GM04503 (cell line): ENCODE measurements at regions not wholly inside any gene's neighbourhood (a gene's known extent, or its start where the extent isn't known, plus 50 kb on each side); places are given as distances from the start of the nearest gene placed in this dataset.

ENCODE experiments used
- DNase-seq: peaks from one replicate; pipeline ENCODE4 v3.0.0-alpha.2; 2012; ENCODE audit warnings: low read depth

DNA sequence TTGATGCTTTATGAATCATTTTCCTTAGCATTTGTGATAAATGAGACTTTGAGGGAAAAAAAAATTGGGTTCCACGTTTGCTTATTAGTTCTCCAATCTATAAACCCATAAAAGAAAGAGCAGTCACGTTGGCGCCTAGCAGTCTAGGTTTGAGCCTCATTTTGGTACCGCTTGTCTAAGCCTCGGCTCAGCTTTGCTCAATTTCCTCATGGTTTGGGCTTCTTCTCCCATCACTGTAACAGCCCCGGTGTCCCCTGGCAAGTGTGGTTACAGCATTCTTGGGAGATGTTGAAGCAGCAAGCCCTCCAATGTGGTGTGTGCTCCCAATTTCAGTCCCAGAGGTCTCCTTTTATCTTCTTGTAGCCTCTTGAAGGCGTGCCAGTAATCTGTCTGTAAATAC, 578.4 kb downstream of the CDK5RAP2 start:
- DNase-seq: no peak

DNA sequence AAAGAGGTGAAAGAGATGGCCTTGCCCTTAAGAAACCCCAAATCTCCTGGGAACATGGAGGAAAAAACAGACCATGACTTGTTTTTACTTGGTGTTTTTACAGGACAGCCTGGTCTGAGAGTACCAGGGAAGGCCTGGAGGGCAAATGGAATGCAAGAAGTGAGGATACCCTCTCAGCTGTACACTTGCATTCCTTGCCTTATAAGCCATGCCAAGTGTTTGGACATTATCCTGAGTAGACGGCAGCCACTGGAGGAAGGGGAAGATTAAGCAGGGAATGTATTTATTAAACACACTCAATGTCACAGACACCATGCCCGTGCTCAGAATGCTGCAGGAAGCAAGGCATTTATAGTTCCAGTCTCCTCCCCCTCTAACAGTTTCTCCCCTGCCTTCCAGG, 581.4 kb downstream of the CDK5RAP2 start:
- DNase-seq: no peak

DNA sequence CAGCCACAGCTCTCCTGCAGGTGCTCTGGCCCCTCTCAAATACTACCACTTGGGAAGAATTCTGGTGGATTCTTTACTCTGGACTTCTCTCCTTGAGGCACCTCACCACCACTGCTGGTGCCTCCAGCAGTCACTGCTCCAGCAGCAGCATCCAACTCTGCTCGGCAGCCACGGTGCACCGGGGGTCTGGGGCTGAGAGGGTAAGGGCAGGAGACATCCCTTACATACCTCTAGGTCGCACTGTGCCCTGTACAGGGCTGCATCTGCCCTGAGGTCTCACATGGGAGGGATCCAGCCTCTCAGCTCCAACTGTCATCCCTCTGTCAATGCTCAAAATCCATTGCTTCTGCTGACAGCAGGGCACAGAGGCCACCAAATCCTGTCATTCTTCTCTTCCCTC, 588.2 kb downstream of the CDK5RAP2 start:
- no peak for DNase-seq

DNA sequence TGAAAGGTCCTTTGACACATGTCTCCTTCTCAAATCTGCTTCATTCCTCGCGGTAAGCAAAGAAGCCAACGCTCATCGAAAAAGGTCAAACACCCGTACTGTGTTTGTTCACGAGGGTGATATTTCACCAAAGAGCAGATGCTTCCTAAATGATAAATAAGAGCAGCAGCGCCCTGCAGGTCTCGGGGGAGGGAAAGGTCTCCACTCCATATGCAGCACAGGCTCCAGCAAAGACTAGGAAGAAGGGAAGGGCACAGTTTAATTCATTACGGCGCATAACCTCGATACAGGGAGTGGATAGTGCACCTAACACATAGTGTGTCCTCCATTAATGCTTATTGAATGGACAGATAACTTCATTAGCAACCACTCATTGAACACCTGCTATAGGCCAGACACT, 593.3 kb downstream of the CDK5RAP2 start:
- no peak for DNase-seq

DNA sequence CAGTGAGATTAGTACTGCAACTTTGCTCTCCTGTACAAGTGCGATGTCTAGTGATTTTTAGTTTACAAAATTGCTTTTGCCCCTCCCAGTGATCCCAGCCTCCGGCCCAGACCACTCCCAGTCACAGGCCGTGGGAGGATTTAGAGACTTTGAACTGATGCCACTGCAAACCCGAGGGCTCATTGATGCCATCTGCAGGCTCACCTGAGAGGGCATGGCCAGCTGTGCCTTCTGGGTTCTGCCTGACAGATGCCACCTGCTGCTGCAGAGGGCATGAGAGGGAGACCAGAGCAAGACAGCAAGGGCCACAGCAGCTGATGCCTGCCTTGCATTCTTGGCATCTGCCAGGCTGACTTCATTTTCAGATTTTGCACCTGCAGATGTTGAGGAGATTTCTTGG, 593.8 kb downstream of the CDK5RAP2 start:
- DNase-seq: no peak

DNA sequence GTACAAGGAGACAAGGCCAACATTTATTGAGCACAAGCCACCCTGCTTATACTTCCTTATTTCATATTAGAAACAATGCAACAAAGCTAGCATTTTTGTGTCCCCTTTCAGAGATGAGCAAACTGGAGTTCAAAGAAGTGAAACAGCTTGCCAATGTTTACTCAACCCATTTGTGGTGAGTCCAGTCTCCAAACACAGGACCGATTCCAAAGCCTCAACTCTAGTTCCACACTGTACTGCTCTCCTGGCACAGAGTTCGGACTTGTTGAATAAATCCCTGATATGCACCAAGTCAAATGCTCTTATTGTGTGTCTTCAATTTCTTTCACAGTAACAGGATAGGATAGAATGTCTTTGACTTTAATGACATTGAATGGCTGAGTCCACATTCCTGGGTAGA, 604.8 kb upstream of the BRINP1 start:
- no peak for DNase-seq

DNA sequence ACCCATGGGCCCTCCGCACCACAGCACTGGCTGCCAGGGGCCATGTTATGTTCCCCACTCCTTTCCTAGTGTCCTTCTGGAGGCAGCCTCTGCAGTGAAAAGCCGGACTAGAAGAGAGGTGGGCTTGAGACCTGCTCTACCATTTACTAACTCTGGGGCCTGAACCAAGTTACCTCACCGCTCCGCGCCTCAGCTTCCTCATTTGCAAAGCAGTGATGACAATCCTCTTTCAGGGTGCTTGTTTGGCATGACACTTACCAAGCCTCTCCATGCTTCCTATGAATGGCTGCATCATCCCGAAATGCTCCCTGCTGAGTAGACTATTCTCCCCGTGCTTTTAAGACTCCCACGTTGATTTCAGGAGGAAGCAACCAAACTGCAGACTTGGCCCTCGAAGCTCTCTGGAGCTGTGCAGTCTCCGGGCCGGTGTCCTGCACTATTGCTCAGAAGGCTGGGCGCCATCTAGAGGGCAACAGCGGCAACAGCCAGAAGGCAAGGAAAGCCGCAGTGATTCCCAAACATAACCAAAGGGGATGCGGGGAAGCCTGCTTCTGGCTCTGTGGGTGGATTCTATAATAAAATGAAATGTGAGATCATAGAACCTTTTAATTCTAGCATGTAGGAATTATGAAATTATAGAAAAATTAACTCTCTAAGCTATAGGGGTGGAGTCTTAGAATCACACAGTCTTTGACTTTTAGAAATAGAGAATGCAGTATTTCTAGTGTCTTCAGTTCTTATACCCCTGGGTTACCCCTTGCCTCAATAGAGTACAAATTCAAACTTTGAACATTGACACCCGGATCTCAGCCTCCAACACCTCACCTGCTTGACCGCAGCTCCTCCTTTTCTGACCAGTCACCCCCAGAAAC, 599.8 kb upstream of the BRINP1 start:
- peak; percentile 26 for DNase-seq

DNA sequence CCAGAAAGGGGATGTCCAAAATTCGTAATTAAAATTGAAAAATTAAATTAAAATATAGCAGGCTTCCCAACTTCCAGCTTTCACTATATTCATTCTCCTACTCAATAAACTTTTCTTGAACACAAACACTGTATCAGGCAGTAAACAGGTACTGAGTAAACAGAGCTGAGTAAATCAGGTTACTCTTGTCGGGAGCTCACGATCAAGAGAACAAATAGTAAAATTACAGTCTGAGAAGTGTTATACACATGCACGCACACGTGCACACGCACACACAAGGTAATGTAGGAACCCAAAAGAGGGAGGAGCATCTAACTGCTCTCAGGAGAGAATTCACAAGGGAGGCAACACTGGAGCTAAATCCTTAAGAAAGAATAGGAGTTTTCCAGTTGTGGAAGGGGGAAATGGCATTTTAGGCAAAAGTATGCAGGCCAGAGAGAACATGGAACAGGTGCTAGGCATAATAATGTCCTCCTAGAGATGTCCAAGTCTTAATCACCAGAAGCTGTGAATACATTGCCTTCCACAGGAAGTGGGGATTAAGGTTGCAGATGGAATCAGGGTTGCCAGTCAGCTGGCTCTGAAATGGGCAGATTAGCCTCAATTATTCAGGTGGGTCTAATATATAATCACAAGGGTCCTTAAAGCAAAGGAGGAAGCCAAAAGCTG, 598.8 kb upstream of the BRINP1 start:
- DNase-seq: no peak

DNA sequence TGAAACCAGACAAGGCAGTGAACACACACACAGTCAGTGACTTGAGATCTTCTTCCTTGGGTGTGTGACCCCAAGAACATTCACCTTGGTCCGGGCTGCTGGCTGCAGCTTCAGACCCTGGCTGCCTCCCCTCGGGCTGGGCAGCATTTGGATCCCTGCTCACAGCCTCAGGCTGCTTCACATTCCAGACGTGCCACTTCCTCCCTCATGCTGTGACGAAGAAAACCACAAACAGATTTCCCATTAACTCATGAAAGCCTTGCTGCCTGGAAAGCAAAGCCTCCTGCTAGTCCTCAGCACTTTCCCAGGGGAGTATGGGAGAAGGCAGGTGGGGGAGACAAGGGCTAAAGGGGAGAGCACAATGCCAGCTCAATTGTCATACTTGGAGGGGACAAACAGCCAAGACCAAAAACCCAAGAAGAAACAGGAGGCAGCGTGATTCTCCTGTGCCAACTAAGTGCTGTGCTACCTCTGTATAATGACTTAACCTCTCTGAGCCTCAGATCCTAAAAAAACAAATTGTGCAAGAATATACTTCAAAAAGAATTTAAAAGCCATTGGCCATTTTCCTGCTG, 594.6 kb upstream of the BRINP1 start:
- peak; percentile 93 for DNase-seq

DNA sequence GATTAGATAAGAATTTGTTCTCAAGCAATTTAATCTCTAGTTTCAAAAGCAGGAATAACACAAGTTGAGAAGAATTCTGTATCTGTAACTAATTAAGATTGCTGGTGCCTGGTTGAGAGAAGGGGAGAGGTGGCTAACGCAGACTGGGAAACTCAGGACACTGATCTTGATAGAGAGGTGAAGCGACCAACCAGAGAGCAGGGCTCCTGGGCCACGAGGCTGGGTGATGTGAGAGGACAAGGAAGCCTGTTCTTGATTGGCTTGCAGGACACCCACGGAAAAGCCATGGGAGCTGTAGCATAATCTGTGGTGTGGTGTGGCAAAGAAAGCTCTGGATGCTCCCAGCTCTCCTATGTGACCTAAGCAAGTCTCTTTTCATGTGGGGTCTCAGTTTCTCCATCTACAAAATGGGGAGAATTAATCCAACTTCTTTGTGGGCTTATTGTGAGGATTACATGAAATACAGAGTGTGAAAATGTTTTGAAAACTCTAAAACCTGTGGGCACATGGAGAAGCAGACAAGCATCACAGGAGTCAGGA, 594.1 kb upstream of the BRINP1 start:
- DNase-seq: peak; percentile 96

DNA sequence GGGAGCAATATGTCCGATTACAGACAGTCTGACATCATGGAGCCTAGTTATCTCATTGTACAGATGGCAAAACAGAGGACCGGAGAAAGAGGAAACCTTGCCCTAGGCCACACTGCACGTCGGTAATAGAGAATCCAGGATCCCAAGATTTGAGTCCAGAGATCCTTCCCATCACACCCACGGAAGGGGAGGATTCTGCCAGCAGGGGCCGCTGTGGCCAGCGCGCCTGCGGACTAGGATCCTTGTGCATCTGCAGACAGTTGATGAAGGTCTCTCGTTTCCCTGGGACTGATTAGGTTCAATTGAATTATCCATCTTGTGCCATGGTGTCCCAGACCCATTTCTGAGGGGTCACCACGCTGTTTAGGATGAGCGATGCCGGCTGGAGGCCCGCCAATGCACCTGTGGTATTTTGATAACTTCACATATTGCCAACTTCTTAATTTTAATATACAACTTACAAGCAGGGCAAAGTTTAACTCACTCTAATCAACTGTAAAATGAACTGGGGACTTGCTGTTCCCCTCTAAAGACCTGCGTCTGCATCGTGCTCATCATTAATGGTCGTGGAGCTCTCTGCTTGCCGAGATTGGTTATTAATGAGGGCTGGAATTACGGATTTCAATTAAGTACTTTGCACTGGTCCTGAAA, 592.7 kb upstream of the BRINP1 start:
- DNase-seq: no peak

DNA sequence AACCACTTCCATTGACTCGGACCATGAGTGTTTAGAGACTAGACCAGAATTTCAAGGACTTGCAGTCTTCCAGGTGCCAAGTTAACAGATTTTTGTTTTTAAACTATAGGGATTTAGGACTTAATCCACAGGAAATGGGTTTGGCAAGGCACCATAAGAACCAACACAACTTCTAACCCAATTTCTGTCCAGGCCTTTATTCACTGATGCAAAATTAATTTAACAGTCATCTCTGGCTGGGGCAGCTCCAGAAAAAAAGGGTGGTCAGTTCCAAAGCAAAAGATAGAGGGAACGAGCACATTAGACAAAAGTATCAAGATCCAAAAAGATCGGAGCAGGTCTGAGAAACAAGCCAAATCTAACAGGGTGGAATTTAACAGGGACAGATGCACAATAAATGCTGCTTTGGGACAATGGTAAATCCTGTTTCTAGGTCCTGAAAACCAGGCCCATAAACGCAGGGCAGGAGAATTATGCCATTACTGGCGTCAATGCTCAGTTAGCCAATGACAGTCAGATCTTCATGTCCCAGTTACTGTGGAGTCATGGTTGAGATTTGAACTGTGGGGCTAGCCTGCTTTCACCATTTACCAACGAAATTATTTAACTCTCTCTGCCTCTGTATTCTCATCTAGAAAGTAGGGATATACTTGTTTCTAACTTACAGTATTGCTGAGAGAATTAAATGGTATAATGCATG, 590.8 kb upstream of the BRINP1 start:
- DNase-seq: no peak

DNA sequence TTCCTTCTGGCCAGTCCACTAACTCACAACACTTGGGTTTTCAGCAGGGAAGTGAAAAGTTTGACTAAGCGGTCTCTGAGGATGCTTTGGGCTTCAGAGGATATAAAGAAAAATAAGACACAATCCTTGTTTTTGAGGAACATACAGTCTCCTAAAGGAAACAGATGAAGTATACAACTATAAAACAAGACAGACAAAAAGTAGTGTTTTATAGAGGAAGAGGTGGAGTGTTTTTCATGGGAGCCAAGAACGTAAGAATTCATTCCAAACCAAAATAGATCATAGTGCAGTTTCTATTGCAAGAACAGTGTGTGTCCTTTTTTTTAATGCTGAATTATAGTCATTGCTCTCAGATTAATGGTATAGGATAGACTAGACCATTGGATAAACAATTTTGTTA, 586.9 kb upstream of the BRINP1 start:
- no peak for DNase-seq

DNA sequence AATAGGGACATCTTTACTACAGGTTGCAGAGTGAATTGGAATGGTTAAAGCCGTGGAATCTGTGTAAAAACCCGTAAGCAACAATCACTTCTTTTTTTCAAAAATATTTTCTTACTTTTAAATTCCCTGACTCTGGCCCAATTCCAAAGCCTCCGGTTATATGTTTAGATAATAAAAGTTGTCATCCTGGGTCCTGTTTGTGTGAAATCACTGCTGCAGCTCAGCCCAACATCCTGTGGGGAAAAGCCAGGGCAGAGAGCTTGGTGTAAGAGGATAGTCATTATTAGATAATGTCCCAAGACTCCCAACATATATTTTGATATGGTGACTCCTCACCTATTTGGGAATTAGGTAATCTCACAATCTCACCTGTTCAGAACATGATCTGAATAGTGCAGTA, 586.0 kb upstream of the BRINP1 start:
- DNase-seq: no peak

DNA sequence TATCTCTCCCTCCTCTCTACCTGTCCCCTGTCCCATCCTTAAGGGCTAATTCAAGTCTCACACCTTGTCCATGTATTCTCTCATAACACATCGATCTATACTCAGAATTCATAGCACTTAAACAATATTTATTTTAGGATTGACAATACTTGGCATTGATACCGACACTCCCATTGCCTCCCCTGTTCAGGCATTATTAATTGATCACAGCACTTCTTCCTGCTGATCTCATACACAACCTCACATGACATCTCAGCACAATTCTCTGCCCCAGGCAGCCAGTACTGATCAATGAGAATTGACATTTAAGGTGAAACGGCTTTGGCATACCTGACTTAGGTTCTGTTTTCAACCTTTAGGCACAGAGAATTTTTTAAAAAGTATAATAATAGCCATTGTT, 582.4 kb upstream of the BRINP1 start:
- DNase-seq: no peak

DNA sequence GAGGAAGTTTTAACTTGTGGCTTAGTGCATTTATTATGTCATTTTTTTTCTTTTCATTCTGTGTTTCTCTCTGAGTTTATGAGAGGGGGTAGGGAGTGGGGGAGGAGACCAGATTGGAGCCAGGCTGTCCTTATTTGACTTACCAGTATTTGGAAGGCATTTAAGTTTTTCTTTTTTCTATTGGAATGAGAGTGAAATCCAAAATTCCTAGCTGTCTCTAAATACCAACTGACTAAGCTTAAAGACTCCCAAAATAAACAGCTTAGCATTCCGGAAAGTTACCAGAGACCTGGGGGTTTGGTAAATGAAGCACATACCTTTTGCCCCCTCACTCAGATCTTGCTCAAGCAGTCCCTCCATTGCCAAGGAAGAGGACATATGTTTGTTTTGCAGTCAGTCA, 581.9 kb upstream of the BRINP1 start:
- peak; percentile 96 for DNase-seq

DNA sequence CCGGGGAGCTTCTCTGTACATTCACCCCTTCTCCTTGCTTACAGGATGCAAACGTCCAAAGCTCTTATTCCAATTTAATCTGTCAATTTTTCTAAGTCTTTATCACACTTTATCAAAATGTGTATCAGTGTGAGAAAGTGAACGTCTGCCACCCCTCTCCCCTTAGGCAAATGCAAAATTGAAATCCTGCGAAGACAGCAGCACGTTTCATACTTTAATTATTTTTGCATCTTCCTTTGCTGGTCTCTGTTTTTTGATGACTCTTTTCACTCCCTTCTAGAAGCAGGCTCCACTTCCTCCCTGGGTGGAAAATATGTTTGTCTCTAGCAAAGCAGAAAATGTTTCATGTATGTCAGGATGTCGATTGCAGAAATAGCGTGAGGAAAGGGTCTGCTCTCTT, 576.5 kb upstream of the BRINP1 start:
- DNase-seq: no peak

DNA sequence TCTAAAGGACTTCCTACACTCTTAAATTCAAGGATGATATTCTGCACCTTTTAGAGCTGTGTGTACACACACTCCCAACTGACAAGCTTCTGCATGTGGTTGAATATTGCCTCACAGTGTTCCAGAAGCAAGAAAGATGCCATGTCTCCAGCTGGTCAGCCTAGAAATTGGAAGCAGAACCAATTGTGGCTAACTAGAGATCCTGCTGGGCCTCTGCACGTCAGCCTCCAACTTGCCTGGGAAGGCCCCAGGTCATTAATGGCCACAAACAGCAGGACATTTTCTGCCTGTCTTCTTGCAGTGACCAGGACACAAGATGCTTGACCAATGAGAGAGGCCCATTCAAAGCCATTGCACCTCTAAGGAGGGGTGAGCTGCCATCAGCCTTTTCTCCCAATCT, 571.9 kb upstream of the BRINP1 start:
- no peak for DNase-seq

DNA sequence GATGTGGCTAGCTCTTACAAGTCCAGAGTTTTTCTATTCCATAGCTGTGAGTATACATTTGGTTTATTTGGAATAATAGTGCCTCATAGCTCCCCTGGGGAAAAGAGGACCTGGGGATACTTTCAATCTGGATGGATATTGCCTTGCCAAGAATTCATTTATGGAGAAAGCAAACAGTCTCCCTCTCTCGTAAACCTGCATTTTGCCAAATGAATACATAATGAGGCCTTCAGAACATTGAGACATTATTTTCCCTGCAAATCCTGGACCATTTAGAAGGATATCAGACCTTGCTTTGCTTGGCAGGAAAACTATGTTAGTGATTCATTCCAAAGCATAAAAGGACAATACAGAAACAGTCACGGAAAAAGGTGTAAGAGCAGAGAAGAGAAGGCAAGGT, 569.6 kb upstream of the BRINP1 start:
- DNase-seq: no peak

DNA sequence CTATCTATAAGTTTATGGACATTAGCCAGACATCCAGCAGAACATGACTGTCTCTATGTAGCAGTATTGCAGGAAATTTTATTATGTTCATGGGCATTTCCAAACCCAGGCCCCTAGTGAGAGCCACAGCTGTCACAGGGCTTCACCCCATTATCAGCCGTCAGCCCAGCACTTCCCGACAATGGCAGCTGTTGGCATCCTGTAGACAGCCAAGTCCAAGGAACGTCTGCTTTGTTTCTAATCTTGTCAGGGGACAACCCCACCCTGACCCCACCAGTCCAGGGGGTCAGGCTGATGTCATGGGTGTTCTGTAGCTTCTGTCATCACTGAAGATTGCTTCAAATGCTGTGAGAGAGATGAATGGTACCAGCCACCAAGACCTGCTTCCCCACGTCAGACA, 565.3 kb upstream of the BRINP1 start:
- DNase-seq: no peak

DNA sequence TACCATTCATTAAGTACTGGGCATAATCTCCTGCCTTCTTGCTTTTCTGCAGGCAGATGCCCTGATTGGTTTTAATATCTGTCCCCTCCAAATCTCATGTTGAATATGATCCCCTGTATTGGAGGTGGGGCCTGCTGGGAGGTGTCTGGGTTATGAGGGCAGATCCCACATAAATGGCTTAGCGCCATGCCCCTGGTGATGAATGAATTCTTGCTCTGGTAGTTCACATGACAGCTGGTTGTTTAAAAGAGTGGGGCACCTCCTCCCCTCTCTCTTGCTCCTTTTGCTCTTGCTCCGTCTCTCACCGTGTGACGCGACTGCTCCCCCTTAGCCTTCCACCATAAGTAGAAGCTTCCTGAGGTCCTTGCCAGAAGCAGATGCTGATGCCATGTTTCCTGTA, 564.0 kb upstream of the BRINP1 start:
- DNase-seq: no peak

DNA sequence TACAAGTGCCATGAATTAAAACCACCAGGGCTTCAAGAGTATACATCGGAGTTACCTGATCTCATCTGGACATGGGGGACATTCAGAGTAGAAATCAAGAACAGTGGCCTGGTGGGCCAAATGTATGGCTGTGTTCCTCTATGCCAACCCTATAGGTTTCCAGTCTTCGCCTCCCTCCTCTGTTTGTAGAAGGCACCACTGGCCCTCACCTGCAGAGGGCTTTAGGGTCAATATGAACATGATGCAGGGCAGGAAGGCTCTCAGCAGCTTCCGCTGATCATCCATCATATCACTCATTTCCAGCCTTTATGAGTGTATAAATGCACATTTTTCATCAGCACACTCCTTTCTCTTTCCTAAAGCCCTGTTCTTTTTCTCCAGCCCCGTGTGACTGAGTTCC, 555.5 kb upstream of the BRINP1 start:
- no peak for DNase-seq
